ENCODE measurements at regions not wholly inside any gene's neighbourhood (a gene's known extent, or its start where the extent isn't known, plus 50 kb on each side); places are given as distances from the start of the nearest gene placed in this dataset.

DNA sequence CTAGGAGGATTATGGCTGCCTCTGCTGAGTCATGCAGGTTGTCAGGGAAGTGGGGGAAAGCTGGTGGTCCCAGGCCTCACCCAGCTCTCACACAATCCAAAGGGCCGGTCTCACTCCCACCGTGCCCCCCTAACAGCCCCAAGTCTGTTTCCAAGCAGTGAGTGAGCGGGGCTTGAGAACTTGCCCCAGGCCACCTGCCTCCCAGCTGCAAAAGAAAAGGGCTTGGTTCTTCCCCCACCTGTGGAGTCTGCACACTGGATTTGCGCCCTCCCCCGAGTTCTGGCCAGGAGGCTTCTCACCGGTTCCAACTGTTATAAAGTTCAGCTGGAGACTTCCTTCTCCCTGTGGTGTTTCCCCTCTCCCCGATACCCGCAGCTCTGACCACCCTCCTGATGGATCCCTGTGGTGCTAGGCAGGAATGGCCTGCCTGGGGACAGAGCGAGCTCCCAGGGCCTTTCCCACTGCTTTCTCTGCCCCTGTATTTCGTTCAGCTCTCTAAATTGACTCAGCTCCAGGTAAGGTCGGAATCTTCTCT is 222.3 kb downstream of the BARHL2 start:
- no peak for FAIRE-seq

GRCh38 chr1:90488451-90488850 is 228.7 kb downstream of the BARHL2 start:
- no peak for FAIRE-seq

DNA sequence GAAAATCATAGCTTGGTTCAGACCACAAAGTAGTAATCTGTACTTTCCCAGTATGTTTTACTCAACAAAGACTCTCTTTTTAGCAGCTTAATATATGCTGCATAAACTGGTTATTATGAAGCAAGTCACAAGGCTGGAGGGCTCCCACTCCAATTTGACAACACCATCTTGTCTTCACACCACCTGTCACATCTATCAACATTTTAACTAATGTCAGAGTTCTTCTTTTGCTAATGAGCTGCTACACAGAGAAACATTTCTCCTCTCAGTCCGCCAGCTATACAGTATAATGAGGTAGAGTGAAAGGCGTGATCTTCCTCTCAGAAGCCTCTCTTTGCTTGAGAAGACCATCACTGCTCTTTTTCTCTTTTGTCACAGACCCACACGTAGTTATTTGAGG is 230.1 kb downstream of the BARHL2 start:
- no peak for FAIRE-seq

DNA sequence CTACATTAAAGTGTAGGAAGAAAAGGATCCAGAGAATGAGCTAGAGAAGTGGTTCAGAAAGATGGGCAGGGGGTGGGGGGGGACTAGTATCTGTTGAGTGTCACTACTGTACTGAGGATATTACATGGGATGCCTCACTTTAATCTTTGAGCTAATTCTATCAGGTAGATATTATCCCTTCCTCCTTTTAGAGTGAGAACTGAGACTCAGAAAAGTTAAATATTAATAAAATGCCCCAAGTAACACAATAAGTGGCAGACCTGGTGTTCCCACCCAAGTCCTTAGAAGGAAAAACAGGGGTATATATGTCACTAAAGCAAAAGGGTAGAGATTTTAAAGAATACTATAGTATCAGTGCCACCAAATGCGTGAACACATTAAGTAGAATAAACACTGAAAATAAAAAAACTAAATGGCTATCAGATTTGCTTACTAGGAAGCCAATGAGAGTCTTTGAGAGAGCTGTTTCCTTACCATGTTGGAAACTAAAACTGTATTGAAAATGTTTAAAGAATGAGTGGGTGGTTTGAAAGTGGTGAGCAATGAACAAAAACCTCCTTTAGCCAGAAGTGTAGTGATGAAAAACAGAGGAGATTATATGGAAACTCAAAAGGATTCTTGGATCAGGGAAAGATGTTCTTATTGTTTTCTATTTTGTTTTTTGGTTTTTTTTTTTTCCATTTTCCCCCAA is 230.8 kb downstream of the BARHL2 start:
- FAIRE-seq, result no peak

DNA sequence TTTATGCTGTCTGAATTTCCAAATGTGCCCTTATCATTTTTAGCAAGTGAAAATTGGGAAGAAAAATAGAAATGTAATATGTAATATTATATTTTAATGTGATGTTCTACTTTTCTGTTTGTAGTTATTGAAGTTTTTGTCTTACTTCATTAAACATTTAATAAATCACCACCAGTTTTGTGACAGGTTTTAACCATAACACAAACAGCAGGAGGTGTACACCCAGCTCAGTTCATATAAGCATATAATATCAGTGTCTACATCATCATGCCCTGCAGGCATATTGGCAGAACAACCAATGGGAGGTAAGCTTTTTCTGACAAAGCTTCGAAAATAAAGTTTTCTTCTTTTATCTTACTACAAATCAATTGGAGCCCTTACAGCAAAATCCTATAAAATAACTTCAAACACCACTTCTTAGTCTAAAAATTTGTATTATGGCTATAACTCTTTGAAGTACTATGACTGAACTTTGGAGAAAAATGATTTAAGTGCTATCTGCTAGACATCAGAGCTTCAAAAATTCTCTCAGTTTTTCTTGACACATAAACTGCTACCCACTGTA is 236.7 kb downstream of the BARHL2 start:
- FAIRE-seq, result no peak

DNA sequence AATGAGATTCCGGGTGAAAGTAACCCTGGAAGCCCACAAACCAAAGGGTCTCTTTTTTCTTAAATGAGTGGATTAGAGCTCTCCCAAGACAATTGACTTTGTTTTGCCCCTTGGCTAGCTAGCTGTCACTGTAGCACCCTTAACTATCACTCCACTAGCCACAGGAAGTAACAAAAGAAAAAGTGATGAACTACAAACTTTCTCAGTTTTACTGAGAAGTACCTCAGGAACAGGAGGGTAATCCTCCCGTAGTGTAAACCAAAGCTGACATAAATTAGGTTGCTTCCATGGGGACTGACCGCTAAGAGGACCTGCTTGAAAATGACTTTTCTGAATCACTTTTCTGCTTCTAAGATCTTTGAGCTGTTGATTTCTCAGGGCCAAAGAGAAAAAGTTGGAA is 240.1 kb downstream of the BARHL2 start:
- no peak for FAIRE-seq

- FAIRE-seq, result no peak
These were observed 240.7 kb downstream of the BARHL2 start for GRCh38 chr1:90476411-90476810.

DNA sequence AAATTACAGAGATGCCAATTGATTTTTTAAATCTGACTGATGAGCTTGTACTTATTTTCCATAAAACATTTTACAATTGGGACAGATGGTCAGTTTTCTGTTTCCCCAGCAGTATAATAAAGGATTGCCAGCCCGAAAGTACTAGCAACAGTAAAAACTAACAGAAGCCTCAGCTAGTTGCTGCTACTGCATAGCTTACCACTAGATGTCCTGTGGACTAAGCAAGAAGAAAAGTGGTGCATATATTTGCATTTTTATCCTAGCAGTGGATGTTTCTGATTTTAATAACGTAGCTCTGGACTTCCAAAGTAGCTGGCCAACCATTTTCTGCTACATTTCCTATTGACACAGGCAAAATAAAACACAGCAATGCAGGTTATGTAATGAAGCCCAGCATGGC is 241.5 kb downstream of the BARHL2 start:
- FAIRE-seq, result no peak

- FAIRE-seq, result no peak
These were observed 242.4 kb downstream of the BARHL2 start for GRCh38 chr1:90474731-90475130.

DNA sequence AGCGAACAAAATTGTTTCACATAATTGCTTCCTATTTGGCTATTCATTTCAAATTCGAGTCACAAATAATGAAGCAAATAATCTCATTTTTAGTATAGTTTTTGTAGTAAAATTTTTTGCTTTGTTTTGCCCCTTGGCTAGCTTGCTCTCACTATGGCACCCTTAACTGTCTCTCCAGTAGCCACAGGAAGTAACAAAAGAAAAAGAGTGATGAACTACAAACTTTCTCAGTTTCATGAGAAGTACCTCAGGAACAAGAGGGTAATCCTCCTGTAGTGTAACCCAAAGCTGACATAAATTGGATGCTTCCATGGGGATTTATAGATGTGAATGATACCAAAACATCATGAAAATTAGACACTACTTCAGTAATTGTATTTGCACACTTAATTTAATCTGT is 242.9 kb downstream of the BARHL2 start:
- FAIRE-seq, result no peak

GRCh38 chr1:90472775-90473174 is 244.3 kb downstream of the BARHL2 start:
- FAIRE-seq, result no peak

DNA sequence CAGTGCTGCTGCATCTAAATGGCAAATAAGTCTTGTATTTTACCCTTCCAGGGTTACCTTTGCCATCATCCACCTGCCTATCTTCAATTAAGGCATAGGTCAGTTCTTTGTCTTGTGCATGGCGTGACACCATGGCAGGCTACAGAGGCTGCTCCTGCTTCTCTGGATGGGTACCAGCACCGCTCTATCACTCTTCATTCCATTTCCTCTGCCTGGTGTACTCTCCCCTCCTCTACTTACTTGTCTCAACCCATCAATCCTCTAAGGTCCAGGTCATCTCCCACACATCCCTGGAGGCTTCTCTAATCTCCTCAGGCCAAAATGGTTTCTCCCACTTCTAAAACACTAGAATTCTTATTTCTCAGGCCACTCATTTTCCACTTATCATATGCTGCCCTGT is 257.5 kb downstream of the BARHL2 start:
- no peak for FAIRE-seq

DNA sequence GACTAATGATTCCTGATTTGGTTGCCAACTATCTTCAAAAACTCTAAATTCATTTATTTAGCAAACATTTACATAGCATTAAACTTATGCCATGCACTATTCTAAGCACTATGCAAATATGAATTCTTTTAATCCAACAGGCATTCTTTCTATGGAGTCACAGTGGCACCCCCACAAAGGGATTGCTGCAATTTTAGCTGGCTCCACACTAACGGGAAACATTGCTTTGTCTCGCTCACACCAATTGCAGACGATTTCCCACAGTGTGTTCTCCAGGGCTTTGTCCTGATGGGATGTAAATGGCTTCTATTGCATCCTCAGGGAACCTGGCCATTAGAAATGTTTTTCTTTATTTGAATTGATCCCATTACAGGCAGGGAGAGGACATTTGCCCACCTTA is 259.1 kb downstream of the BARHL2 start:
- no peak for FAIRE-seq

- FAIRE-seq, result peak; percentile 42
These were observed 264.6 kb downstream of the BARHL2 start for GRCh38 chr1:90452491-90452890.

GRCh38 chr1:90443354-90443753 is 273.7 kb downstream of the BARHL2 start:
- FAIRE-seq, result no peak

- no peak for FAIRE-seq
These were observed 281.8 kb downstream of the BARHL2 start for GRCh38 chr1:90435351-90435750.

- no peak for FAIRE-seq
These were observed 282.6 kb downstream of the BARHL2 start for GRCh38 chr1:90434460-90434859.

- no peak for FAIRE-seq
These were observed 300.0 kb downstream of the BARHL2 start for GRCh38 chr1:90417126-90417525.

- no peak for FAIRE-seq
These were observed 302.9 kb downstream of the BARHL2 start for GRCh38 chr1:90414201-90414600.

GRCh38 chr1:90413519-90413918 is 303.6 kb downstream of the BARHL2 start:
- FAIRE-seq, result no peak

DNA sequence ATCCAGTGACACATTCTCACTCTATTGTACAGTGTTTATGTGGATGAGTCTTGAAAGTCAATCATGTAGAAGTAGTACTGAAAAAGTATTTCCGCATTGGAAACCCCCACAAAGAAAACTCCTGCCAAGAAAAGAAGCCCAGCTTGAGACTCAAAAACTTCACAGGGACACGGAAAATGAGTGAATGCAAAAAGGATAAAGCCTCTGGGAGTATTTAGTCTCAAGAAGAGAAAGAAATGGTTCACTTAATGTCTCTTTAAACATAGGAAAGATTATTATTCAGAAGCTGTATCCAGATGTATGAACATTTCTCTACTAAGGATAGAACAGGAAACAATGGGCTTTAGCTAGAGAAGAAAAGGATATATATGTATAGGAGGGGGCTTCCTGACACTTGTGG is 304.5 kb downstream of the BARHL2 start:
- FAIRE-seq, result no peak

DNA sequence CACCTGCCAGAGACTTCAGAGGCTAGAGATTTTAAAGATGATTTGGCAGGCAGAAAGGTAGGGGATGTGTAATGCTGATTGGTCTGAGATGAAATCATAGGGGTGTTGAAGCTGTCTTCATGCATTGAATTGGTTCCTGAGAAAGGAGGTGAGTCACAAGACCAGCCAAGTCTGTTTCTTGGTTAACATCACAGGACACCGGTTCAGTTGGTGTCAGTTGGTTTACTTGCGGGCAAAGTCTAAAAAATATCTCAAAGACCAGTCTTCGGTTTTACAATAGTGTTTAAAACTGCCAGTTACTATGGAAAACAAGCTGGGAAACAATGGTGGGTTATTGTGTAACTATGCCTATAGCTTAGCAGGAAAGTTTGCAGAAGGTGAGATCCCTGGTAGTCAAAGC is 305.9 kb downstream of the BARHL2 start:
- FAIRE-seq, result no peak

GRCh38 chr1:90407737-90408136 is 309.4 kb downstream of the BARHL2 start:
- FAIRE-seq, result no peak

DNA sequence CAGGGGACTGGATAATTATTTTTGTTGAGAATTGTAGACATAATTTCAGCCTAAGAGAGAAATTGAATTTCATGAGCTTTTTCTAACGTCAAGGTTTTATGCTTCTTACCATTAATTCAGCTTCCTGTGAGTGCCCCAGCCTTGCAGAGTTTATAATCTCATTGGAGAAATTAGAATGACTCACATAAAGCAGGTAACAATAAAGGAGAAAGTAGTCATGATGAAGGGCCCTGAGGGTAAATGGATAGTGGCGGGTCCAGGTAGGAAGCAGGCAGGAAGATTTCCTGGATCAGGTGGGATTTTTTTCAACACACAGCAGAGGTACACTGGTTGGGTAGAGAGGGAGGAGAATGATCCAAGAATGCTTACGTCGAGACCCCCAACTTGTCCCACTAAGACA is 311.4 kb downstream of the BARHL2 start:
- no peak for FAIRE-seq

Data from TTC549 (cell line).